SJSA1 (cell line): ENCODE measurements at regions not wholly inside any gene's neighbourhood (a gene's known extent, or its start where the extent isn't known, plus 50 kb on each side); places are given as distances from the start of the nearest gene placed in this dataset.
A peak's percentile ranks its signal among the peaks of the same experiment; 100 is the strongest.
"Not testable (repeated sequence)": the region's sequence is repeated elsewhere in the genome, so short reads cannot be mapped to it uniquely, and the experiment has no call there.

ENCODE experiments used
- DNase-seq, 2 experiments: peaks; one replicate each; pipeline ENCODE4 v3.0.0-alpha.2; 2015 to 2020; ENCODE audit warnings: low spot score in 2 of 2, low read depth in 1 of 2
- H3K27ac ChIP-seq: fragments of 250-450 bp; sonication (Bioruptor Pico); 2 replicates; pipeline ENCODE4 v1.5.1; 2020; ENCODE audit warnings: mild to moderate bottlenecking, moderate library complexity
- H3K27me3 ChIP-seq: fragments of 250-450 bp; sonication (Bioruptor Pico); replicated peaks from 2 replicates; pipeline ENCODE4 v1.5.1; 2020; ENCODE audit warnings: mild to moderate bottlenecking, moderate library complexity
- H3K36me3 ChIP-seq: fragments of 250-450 bp; sonication (Bioruptor Pico); 2 replicates; pipeline ENCODE4 v1.5.1; 2020; ENCODE audit warnings: mild to moderate bottlenecking
- H3K4me1 ChIP-seq: fragments of 250-450 bp; sonication (Bioruptor Pico); replicated peaks from 2 replicates; pipeline ENCODE4 v1.6.1; 2021; ENCODE audit warnings: mild to moderate bottlenecking
- H3K4me3 ChIP-seq: fragments of 250-450 bp; sonication (Bioruptor Pico); 2 replicates; pipeline ENCODE4 v1.5.1; 2020; ENCODE audit warnings: mild to moderate bottlenecking
- H3K9me3 ChIP-seq: fragments of 250-450 bp; sonication (Bioruptor Pico); replicated peaks from 2 replicates; pipeline ENCODE4 v1.5.1; 2020; ENCODE audit warnings: mild to moderate bottlenecking

GRCh38 chr7:112994656-112995055, 92.0 kb downstream of the GPR85 start:
- DNase-seq: peak in 1 of 2 experiments; percentile 32
- Histone ChIP-seq H3K27ac (peak overlapping the region; percentile 89), H3K9me3 (no peaks in the 10 kb centered on the region)

DNA sequence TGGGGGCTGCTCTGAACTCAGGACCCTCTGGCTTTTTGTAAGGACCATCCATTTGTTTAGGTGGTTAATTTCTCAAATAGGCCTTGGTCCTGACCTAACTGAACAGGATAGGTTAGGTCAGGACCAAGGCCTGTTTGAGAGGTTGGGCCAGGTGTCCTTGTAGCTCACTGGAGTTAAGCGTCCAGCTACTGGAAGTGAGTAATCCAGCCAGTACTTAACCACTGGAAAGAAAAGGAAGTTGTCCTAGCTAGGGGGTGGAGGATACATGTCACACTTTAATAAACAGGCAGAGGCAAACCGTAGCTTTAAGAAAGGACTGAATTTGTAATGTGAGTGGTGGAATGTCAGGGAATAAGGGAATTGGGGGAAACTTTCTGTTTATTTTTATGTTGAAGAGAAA, 96.0 kb downstream of the GPR85 start:
- no peak for DNase-seq
- Histone ChIP-seq H3K27ac (no peak overlapping the region), H3K4me3 (no peak overlapping the region), H3K9me3 (no peaks in the 10 kb centered on the region), H3K27me3 (no peaks in the 10 kb centered on the region), H3K4me1 (peaks cover 68% of the 10 kb centered on the region), H3K36me3 (no peaks in the 10 kb centered on the region)

More at GRCh38 chr7:112994656-112995055, 92.0 kb downstream of the GPR85 start:
- Histone ChIP-seq H3K4me3 (peak overlapping the region; percentile 24), H3K4me1 (peaks cover 43% of the 10 kb centered on the region), H3K36me3 (no peaks in the 10 kb centered on the region), H3K27me3 (no peaks in the 10 kb centered on the region)

GRCh38 chr7:112989531-112989930, 97.1 kb downstream of the GPR85 start:
- no peak for DNase-seq
- Histone ChIP-seq H3K36me3 (no peaks in the 10 kb centered on the region), H3K4me1 (peaks cover 59% of the 10 kb centered on the region), H3K4me3 (no peak overlapping the region), H3K9me3 (no peaks in the 10 kb centered on the region), H3K27ac (no peak overlapping the region), H3K27me3 (no peaks in the 10 kb centered on the region)

- H3K9me3 ChIP-seq: no peaks in the 10 kb centered on the region
- peaks cover 51% of the 10 kb centered on the region for H3K4me1 ChIP-seq
- H3K27me3 ChIP-seq: no peaks in the 10 kb centered on the region
- no peak overlapping the region for H3K4me3 ChIP-seq
- peak overlapping the region; percentile 57 for H3K27ac ChIP-seq
- no peak for DNase-seq
- H3K36me3 ChIP-seq: no peaks in the 10 kb centered on the region
These were observed 99.5 kb downstream of the GPR85 start for GRCh38 chr7:112987171-112987570.

DNA sequence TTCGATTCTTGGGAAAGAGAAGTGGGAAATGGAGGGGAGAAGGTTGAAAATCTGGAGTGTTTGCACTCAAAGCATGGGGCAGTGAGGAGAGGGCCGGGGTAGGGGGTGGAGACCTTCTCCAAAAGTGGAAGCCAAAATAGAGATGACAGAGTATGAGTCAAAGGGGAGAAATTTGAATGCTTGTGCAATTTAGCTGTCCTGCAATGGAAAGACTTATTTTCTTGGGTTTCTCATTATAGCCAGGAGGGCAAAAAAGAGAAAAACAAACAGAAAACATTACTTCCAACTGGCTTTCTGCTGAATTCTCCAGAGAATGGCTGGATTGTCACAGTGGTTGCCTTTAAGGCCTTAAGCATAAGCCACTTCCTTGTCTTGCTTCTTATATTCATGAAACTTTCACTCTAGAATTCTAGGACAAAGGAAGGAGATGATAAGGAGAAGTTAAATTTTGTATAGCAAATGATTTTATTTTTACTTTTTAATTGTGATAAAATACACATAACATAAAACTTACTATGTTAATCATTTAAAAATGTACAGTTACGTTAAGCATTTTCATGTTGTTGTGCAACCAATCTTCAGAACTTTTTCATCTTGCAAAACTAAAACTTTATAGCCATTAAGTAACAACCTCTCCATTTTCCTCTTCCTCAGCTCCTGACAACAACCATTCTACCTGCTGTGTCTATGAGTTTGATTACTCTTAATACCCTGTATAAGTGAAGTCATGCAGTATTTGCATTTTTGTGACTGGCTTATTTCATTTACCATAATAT, 100.2 kb downstream of the GPR85 start:
- no peak overlapping the region for H3K4me3 ChIP-seq
- H3K27ac ChIP-seq: peak overlapping the region; percentile 57
- DNase-seq: peak in 1 of 2 experiments; percentile 24
- H3K9me3 ChIP-seq: no peaks in the 10 kb centered on the region
- H3K27me3 ChIP-seq: no peaks in the 10 kb centered on the region
- H3K36me3 ChIP-seq: no peaks in the 10 kb centered on the region
- H3K4me1 ChIP-seq: peaks cover 51% of the 10 kb centered on the region

- H3K9me3 ChIP-seq: no peaks in the 10 kb centered on the region
- H3K4me3 ChIP-seq: no peak overlapping the region
- DNase-seq: peak in 1 of 2 experiments; percentile 48
- H3K36me3 ChIP-seq: no peaks in the 10 kb centered on the region
- H3K4me1 ChIP-seq: peaks cover 43% of the 10 kb centered on the region
- H3K27me3 ChIP-seq: no peaks in the 10 kb centered on the region
- H3K27ac ChIP-seq: peak overlapping the region; percentile 57
These were observed 101.1 kb downstream of the GPR85 start for GRCh38 chr7:112985377-112985987.

GRCh38 chr7:112982441-112983063, 104.1 kb downstream of the GPR85 start:
- Histone ChIP-seq H3K36me3 (no peaks in the 10 kb centered on the region), H3K4me1 (peaks cover 21% of the 10 kb centered on the region), H3K27ac (no peak overlapping the region), H3K9me3 (no peaks in the 10 kb centered on the region), H3K27me3 (no peaks in the 10 kb centered on the region), H3K4me3 (no peak overlapping the region)
- no peak for DNase-seq

GRCh38 chr7:112981966-112982365, 104.7 kb downstream of the GPR85 start:
- no peak for DNase-seq
- Histone ChIP-seq H3K4me3 (no peak overlapping the region), H3K4me1 (peaks cover 16% of the 10 kb centered on the region), H3K27ac (no peak overlapping the region), H3K9me3 (no peaks in the 10 kb centered on the region), H3K27me3 (no peaks in the 10 kb centered on the region), H3K36me3 (no peaks in the 10 kb centered on the region)

- not testable (repeated sequence) for H3K4me1 ChIP-seq, H3K36me3 ChIP-seq, DNase-seq, H3K9me3 ChIP-seq, H3K27me3 ChIP-seq, H3K27ac ChIP-seq, H3K4me3 ChIP-seq
These were observed 107.6 kb downstream of the GPR85 start for GRCh38 chr7:112979055-112979454.

- H3K27ac ChIP-seq, H3K4me3 ChIP-seq, H3K4me1 ChIP-seq, H3K9me3 ChIP-seq, H3K27me3 ChIP-seq, DNase-seq, H3K36me3 ChIP-seq: not testable (repeated sequence)
These were observed 109.2 kb downstream of the GPR85 start for GRCh38 chr7:112977244-112977955.

GRCh38 chr7:112970771-112971170, 115.9 kb downstream of the GPR85 start:
- DNase-seq: no peak
- no peaks in the 10 kb centered on the region for H3K27me3 ChIP-seq
- no peaks in the 10 kb centered on the region for H3K36me3 ChIP-seq
- no peak overlapping the region for H3K4me3 ChIP-seq
- H3K27ac ChIP-seq: no peak overlapping the region
- no peaks in the 10 kb centered on the region for H3K9me3 ChIP-seq
- H3K4me1 ChIP-seq: no peaks in the 10 kb centered on the region

DNA sequence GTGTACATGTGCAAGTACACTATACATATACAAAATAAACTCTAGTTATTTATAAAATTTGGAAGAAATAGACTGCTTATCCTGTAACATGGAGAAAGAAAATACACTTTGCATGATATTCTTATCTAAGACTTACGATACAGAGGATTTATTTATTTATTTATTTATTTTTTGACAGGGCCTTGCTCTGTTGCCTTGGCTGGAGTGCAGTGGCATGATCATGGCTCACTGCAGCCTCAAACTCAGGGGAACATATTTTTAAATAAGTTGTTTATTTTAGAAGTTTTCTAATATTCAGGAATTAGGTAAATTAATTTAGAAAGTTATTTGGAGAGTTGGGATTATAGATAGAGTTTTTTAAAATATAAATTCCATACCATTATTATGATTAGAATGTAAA, 116.7 kb downstream of the GPR85 start:
- Histone ChIP-seq H3K27ac (no peak overlapping the region), H3K4me3 (no peak overlapping the region), H3K36me3 (no peaks in the 10 kb centered on the region), H3K4me1 (no peaks in the 10 kb centered on the region), H3K27me3 (no peaks in the 10 kb centered on the region), H3K9me3 (no peaks in the 10 kb centered on the region)
- no peak for DNase-seq

DNA sequence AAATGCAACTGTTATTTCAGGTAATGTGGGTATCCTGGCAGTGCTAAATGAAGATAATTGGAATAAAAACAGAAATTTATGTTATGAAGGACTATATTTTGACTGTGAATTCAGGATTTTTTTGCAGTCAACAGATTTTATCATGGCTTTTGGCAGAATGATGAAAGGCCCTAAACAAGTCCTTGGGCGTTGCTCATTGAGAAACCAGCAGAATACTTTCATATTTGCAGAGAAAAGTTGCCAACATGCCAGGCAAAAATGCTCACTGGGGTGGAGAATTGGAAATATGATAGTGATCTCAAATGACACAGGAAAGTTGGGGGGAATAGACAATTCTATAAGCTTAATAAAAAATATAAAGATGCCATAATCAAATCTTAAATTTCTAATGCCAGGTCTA, 121.1 kb downstream of the GPR85 start:
- no peaks in the 10 kb centered on the region for H3K27me3 ChIP-seq
- H3K4me1 ChIP-seq: no peaks in the 10 kb centered on the region
- no peak for DNase-seq
- no peak overlapping the region for H3K27ac ChIP-seq
- H3K4me3 ChIP-seq: no peak overlapping the region
- H3K36me3 ChIP-seq: no peaks in the 10 kb centered on the region
- H3K9me3 ChIP-seq: no peaks in the 10 kb centered on the region

GRCh38 chr7:112963634-112964033, 123.0 kb downstream of the GPR85 start:
- Histone ChIP-seq H3K4me1 (no peaks in the 10 kb centered on the region), H3K36me3 (no peaks in the 10 kb centered on the region), H3K4me3 (no peak overlapping the region), H3K27me3 (no peaks in the 10 kb centered on the region), H3K9me3 (no peaks in the 10 kb centered on the region), H3K27ac (no peak overlapping the region)
- no peak for DNase-seq
